ENCODE measurements at regions not wholly inside any gene's neighbourhood (a gene's known extent, or its start where the extent isn't known, plus 50 kb on each side); places are given as distances from the start of the nearest gene placed in this dataset.

- TF ChIP-seq SIN3A (IDR thresholded peaks at IDR 0.05; ENCODE audit: borderline replicate concordance, low read depth, low read length) (no peak), CTCF (IDR thresholded peaks at IDR 0.05) (no peak), FOXM1 (IDR thresholded peaks at IDR 0.05; ENCODE audit: low read depth) (no peak), ELF1 (IDR thresholded peaks at IDR 0.05) (no peak), RCOR1 (IDR thresholded peaks at IDR 0.05; ENCODE audit: low read length) (no peak), FOXJ3 (CRISPR knock-in tag; IDR thresholded peaks at IDR 0.05) (no peak), TAF1 (IDR thresholded peaks at IDR 0.05; ENCODE audit: borderline replicate concordance, low read depth, low read length) (no peak)
Measured at GRCh38 chr2:76326636-76327035, 615.9 kb upstream of the GCFC2 start.
